ENCODE measurements at regions not wholly inside any gene's neighbourhood (a gene's known extent, or its start where the extent isn't known, plus 50 kb on each side); places are given as distances from the start of the nearest gene placed in this dataset.
A peak's percentile ranks its signal among the peaks of the same experiment; 100 is the strongest.

DNA sequence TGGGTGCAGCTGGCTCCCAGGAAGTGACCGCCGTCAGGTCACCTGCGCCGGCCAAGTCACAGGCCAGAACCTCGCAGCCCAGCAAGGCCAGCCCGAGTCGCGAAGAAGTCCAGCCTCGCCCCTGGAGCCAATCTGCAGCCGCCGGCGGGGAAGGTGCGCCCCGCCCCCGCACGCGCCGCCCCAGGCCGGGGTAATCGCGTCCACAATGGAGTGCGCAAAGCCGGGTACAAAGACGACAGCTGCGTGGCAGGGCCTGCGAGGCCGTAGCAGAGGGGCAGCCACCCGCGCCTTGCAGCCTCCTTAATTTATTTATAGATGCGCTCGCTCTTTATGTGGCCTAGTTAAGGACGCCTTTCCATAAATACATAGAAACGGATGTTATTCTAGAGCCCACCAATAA, 139.4 kb upstream of the CPEB2 start:
- peaks cover 0 to 11% (median 0%) of the 10 kb centered on the region in 4 donors for H3K4me1 ChIP-seq
- DNase-seq (ENCODE audit: low spot score in 2 of 2), result no peak
- H3K27ac ChIP-seq, result no peak overlapping the region
- 34 to 44% methylated on average over 25 to 33 of the region's 33 CpGs for WGBS, 2 donors
- H3K4me3 ChIP-seq, result peak overlapping the region in 2 of 4 donors; percentile 17 to 38
- H3K27me3 ChIP-seq, result no peaks in the 10 kb centered on the region
- TF ChIP-seq POLR2A (IDR thresholded peaks at IDR 0.05) (no peak), EP300 (IDR thresholded peaks at IDR 0.05) (no peak)
- TF ChIP-seq, protein P1, sequence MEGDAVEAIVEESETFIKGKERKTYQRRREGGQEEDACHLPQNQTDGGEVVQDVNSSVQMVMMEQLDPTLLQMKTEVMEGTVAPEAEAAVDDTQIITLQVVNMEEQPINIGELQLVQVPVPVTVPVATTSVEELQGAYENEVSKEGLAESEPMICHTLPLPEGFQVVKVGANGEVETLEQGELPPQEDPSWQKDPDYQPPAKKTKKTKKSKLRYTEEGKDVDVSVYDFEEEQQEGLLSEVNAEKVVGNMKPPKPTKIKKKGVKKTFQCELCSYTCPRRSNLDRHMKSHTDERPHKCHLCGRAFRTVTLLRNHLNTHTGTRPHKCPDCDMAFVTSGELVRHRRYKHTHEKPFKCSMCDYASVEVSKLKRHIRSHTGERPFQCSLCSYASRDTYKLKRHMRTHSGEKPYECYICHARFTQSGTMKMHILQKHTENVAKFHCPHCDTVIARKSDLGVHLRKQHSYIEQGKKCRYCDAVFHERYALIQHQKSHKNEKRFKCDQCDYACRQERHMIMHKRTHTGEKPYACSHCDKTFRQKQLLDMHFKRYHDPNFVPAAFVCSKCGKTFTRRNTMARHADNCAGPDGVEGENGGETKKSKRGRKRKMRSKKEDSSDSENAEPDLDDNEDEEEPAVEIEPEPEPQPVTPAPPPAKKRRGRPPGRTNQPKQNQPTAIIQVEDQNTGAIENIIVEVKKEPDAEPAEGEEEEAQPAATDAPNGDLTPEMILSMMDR (IDR thresholded peaks at IDR 0.05), result no peak
- H3K9me3 ChIP-seq, result no peaks in the 10 kb centered on the region
- H3K36me3 ChIP-seq, result no peaks in the 10 kb centered on the region

DNA sequence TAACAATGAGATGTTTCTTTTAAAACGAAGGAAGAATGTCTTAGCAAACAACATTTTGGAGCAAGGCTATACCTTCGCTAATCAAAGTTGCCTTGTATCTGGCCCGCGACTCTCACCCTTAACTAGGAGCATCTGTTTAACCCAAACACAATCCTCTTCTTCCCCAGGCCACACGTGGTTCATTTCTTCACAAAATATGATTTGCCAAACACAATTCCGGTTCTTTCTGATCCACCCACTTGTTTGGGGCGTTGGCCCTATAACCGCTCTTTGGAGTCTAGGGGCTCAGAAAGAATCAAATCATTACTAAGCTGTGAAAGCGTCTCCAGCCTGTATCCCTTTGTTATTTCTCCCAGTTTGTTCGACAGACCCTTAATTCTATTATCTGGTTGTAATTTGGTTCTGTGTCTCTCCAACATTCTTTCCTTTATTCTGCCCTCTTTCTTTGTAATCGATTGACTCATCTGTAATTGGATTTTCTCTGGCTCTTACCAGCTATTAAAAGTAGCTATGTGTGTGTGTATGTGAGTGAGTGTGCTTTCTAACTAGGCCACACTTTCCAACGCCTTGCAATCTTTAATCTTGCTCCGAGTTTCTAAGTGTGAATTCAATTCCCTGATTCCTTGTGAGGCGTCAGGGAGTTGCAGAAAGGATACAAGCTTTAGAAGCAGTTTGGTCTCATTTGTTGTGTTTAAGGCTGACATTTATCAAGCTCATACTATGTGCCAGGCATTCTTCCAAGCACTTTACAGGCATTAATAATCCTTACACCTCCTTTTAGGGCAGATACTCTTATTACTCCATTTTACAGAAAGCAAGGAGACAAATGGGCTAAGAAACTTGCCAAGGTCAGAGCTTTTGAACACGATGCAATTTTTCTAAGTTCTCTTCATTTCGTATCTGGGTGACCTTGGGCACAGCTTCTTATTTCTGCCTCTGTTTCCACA, 138.6 kb upstream of the CPEB2 start:
- H3K9me3 ChIP-seq, result no peaks in the 10 kb centered on the region
- peaks cover 0 to 11% (median 0%) of the 10 kb centered on the region in 4 donors for H3K4me1 ChIP-seq
- H3K4me3 ChIP-seq, result peak overlapping the region in 1 of 4 donors; percentile 38
- H3K27ac ChIP-seq, result no peak overlapping the region
- no peaks in the 10 kb centered on the region for H3K36me3 ChIP-seq
- WGBS, 2 donors, result 56 to 67% methylated on average over 16 of the region's 16 CpGs
- H3K27me3 ChIP-seq, result no peaks in the 10 kb centered on the region
- no peak for TF ChIP-seq EP300 (IDR thresholded peaks at IDR 0.05)
- TF ChIP-seq, protein P1 (IDR thresholded peaks at IDR 0.05), result no peak
- TF ChIP-seq POLR2A (IDR thresholded peaks at IDR 0.05), result no peak
- no peak for DNase-seq (ENCODE audit: low spot score in 2 of 2)

DNA sequence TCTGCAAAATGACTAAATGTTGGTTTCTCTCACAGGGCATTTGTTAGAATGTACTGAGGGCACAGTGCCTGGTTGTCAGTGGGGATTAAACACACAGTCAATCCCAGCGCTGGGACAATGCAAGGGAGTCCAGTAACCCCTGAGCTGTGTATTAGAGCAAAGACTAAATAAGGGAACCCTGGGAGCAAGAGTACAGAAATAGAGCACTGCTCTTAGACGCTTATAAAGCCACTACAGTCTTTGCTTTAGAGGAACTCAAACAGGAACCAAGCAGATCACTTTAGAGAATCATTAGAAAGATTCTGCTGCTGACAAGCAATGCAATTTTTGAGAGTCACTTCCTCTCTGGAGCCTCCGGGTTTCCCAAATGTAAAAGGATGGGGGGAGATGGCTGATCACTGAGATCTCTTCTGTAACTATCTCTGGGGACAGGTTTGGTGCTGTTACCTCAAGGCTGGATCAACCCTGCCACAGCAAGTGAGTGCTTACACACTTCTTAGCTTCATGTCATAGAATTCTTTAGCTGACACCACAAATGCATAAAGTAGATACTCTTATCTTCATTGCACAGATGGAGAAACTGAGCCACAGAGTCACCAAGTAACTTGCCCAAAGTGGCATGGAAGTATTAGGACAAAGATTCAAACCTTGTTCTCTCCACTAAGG, 137.8 kb upstream of the CPEB2 start:
- H3K27me3 ChIP-seq, result no peaks in the 10 kb centered on the region
- TF ChIP-seq, protein P1 (IDR thresholded peaks at IDR 0.05), result no peak
- TF ChIP-seq POLR2A (IDR thresholded peaks at IDR 0.05) (no peak), EP300 (IDR thresholded peaks at IDR 0.05) (no peak)
- no peaks in the 10 kb centered on the region for H3K9me3 ChIP-seq
- WGBS, 2 donors, result 35 to 42% methylated on average over 3 of the region's 3 CpGs
- H3K27ac ChIP-seq, result no peak overlapping the region
- DNase-seq (ENCODE audit: low spot score in 2 of 2), result no peak
- no peak overlapping the region for H3K4me3 ChIP-seq
- no peaks in the 10 kb centered on the region for H3K36me3 ChIP-seq
- peaks cover 0 to 11% (median 0%) of the 10 kb centered on the region in 4 donors for H3K4me1 ChIP-seq

DNA sequence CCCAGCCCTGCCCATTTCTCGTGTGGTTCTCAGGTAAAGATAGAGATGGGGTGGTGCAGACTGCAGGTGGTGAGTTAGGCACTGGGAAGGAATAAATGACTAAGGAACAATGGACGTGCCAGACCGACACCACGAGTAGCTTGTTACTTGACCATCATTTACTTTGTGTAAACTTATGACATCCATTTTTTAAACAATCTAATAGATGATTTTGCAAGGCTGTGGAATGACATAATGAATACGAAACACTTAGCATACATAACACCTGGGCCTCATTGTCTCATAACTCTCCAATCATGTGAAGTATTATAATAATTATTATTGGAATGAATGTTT, 137.3 kb upstream of the CPEB2 start:
- no peaks in the 10 kb centered on the region for H3K9me3 ChIP-seq
- no peaks in the 10 kb centered on the region for H3K36me3 ChIP-seq
- peaks cover 0 to 11% (median 0%) of the 10 kb centered on the region in 4 donors for H3K4me1 ChIP-seq
- no peaks in the 10 kb centered on the region for H3K27me3 ChIP-seq
- no peak overlapping the region for H3K27ac ChIP-seq
- DNase-seq (ENCODE audit: low spot score in 2 of 2), result no peak
- TF ChIP-seq POLR2A (IDR thresholded peaks at IDR 0.05) (no peak), EP300 (IDR thresholded peaks at IDR 0.05) (no peak)
- TF ChIP-seq, protein P1 (IDR thresholded peaks at IDR 0.05), result no peak
- no peak overlapping the region for H3K4me3 ChIP-seq
- WGBS, 2 donors, result 78 to 95% methylated on average over 5 of the region's 5 CpGs

DNA sequence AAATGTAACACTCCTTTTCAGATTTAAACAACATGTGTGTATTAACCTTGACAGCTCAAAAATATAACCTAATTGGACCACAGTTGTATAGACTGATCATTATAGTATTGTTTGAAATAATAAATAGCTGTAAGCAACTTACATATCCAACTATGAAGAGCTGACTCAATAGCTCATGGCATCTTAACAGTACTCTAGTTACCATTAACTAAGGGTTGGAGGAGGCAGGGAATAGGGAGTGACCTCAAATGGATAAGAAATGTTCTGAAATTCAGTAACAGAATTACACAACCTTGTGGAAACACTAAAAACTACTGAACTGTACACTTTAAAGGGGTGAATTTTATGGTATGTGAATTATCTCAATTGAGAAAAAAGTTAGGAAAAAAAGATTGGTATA, 136.5 kb upstream of the CPEB2 start:
- H3K4me1 ChIP-seq, result peaks cover 0 to 11% (median 0%) of the 10 kb centered on the region in 4 donors
- H3K36me3 ChIP-seq, result no peaks in the 10 kb centered on the region
- no peak for DNase-seq (ENCODE audit: low spot score in 2 of 2)
- no peaks in the 10 kb centered on the region for H3K27me3 ChIP-seq
- no peak for TF ChIP-seq POLR2A (IDR thresholded peaks at IDR 0.05)
- TF ChIP-seq, protein P1 (IDR thresholded peaks at IDR 0.05), result no peak
- no peak for TF ChIP-seq EP300 (IDR thresholded peaks at IDR 0.05)
- H3K4me3 ChIP-seq, result no peak overlapping the region
- H3K9me3 ChIP-seq, result no peaks in the 10 kb centered on the region
- H3K27ac ChIP-seq, result no peak overlapping the region

Measured in tibial nerve (tissue), 4 donors.